ENCODE measurements at regions not wholly inside any gene's neighbourhood (a gene's known extent, or its start where the extent isn't known, plus 50 kb on each side); places are given as distances from the start of the nearest gene placed in this dataset.

- no peak for DNase-seq (ENCODE audit: low spot score)
- no peak overlapping the region for H3K4me3 ChIP-seq
- H3K27me3 ChIP-seq (replicated peaks; ENCODE audit: insufficient read depth), result no peaks in the 10 kb centered on the region
- H3K36me3 ChIP-seq, result no peaks in the 10 kb centered on the region
- H3K4me1 ChIP-seq (ENCODE audit: control insufficient read depth in 1 of 2, low read depth in 2 of 2), result peaks cover 7 to 40% of the 10 kb centered on the region in 2 donors
- no peak overlapping the region for H3K27ac ChIP-seq
- TF ChIP-seq, protein P1, sequence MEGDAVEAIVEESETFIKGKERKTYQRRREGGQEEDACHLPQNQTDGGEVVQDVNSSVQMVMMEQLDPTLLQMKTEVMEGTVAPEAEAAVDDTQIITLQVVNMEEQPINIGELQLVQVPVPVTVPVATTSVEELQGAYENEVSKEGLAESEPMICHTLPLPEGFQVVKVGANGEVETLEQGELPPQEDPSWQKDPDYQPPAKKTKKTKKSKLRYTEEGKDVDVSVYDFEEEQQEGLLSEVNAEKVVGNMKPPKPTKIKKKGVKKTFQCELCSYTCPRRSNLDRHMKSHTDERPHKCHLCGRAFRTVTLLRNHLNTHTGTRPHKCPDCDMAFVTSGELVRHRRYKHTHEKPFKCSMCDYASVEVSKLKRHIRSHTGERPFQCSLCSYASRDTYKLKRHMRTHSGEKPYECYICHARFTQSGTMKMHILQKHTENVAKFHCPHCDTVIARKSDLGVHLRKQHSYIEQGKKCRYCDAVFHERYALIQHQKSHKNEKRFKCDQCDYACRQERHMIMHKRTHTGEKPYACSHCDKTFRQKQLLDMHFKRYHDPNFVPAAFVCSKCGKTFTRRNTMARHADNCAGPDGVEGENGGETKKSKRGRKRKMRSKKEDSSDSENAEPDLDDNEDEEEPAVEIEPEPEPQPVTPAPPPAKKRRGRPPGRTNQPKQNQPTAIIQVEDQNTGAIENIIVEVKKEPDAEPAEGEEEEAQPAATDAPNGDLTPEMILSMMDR (IDR thresholded peaks at IDR 0.05), result no peak
- no peak for ATAC-seq (ENCODE audit: insufficient number of reproducible peaks, low FRiP score, low read depth)
- no peaks in the 10 kb centered on the region for H3K9me3 ChIP-seq
These were observed 245.8 kb downstream of the TTLL2 start for GRCh38 chr6:167570460-167571400.

GRCh38 chr6:167571550-167571949, 246.7 kb downstream of the TTLL2 start:
- DNase-seq (ENCODE audit: low spot score), result no peak
- H3K27me3 ChIP-seq (replicated peaks; ENCODE audit: insufficient read depth), result no peaks in the 10 kb centered on the region
- no peak overlapping the region for H3K4me3 ChIP-seq
- H3K36me3 ChIP-seq, result no peaks in the 10 kb centered on the region
- TF ChIP-seq, protein P1 (IDR thresholded peaks at IDR 0.05), result no peak
- H3K27ac ChIP-seq, result no peak overlapping the region
- ATAC-seq (ENCODE audit: insufficient number of reproducible peaks, low FRiP score, low read depth), result no peak
- H3K4me1 ChIP-seq (ENCODE audit: control insufficient read depth in 1 of 2, low read depth in 2 of 2), result peaks cover 7 to 40% of the 10 kb centered on the region in 2 donors
- no peaks in the 10 kb centered on the region for H3K9me3 ChIP-seq

DNA sequence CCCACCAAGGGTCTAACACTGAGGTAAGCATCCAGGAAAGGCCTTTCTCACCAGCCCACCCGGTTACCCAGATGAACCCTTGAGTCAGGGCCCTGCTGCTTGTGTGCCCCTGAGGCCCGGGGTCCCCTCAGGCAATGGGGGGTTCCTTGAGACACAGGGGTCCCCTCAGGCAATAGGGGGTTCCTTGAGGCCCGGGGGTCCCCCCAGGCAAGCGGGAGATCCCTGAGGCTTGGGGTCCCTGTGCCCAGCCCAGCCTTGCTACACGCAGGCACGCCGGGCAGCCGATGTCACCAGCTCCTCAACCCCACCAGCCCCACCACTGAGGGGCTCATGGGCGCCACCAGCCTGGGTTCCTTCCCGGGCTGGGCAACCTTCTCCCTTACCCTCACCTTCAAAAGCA, 247.2 kb downstream of the TTLL2 start:
- TF ChIP-seq, protein P1 (IDR thresholded peaks at IDR 0.05), result no peak
- H3K9me3 ChIP-seq, result no peaks in the 10 kb centered on the region
- H3K4me1 ChIP-seq (ENCODE audit: control insufficient read depth in 1 of 2, low read depth in 2 of 2), result peaks cover 7 to 36% of the 10 kb centered on the region in 2 donors
- H3K4me3 ChIP-seq, result no peak overlapping the region
- no peaks in the 10 kb centered on the region for H3K36me3 ChIP-seq
- ATAC-seq (ENCODE audit: insufficient number of reproducible peaks, low FRiP score, low read depth) (no peak), DNase-seq (ENCODE audit: low spot score) (no peak)
- H3K27ac ChIP-seq, result peak overlapping the region in 1 of 2 donors; percentile 95
- no peaks in the 10 kb centered on the region for H3K27me3 ChIP-seq (replicated peaks; ENCODE audit: insufficient read depth)

DNA sequence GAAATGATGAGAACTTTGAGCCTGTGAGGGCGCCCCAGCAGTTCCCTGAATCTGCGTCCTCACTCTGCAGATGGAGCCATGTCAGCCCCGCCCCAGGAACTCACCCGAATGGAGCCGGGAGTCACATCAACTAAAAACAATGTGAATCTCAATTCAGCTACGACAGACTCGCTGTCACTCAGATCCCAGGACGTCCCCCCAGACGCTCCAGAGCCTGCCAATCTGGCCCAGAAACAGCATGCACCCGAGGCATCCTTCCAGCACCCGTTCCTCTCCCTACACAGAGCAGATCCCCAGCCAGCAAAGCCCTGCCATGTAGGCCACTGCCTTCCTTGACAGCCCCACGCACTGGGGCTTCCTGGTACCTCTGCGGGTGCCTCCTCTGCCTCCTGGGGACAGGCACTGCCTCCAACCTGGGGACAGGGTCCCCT, 248.0 kb downstream of the TTLL2 start:
- Histone ChIP-seq H3K27me3 (replicated peaks; ENCODE audit: insufficient read depth) (no peaks in the 10 kb centered on the region), H3K9me3 (no peaks in the 10 kb centered on the region), H3K36me3 (no peaks in the 10 kb centered on the region), H3K4me1 (ENCODE audit: control insufficient read depth in 1 of 2, low read depth in 2 of 2) (peaks cover 7 to 29% of the 10 kb centered on the region in 2 donors), H3K4me3 (peak overlapping the region; percentile 63), H3K27ac (peak overlapping the region; percentile 91 to 95)
- TF ChIP-seq, protein P1 (IDR thresholded peaks at IDR 0.05), result no peak
- DNase-seq (ENCODE audit: low spot score) (no peak), ATAC-seq (ENCODE audit: insufficient number of reproducible peaks, low FRiP score, low read depth) (no peak)

GRCh38 chr6:167573461-167574215, 248.8 kb downstream of the TTLL2 start:
- peak; percentile 73 for ATAC-seq (ENCODE audit: insufficient number of reproducible peaks, low FRiP score, low read depth)
- TF ChIP-seq, protein P1 (IDR thresholded peaks at IDR 0.05), result no peak
- peak overlapping the region; percentile 91 to 95 for H3K27ac ChIP-seq
- no peaks in the 10 kb centered on the region for H3K9me3 ChIP-seq
- H3K36me3 ChIP-seq, result no peaks in the 10 kb centered on the region
- H3K27me3 ChIP-seq (replicated peaks; ENCODE audit: insufficient read depth), result no peaks in the 10 kb centered on the region
- H3K4me1 ChIP-seq (ENCODE audit: control insufficient read depth in 1 of 2, low read depth in 2 of 2), result peaks cover 7 to 29% of the 10 kb centered on the region in 2 donors
- peak overlapping the region; percentile 63 for H3K4me3 ChIP-seq
- DNase-seq (ENCODE audit: low spot score), result no peak
